DND-41 (cell line): ENCODE measurements at regions not wholly inside any gene's neighbourhood (a gene's known extent, or its start where the extent isn't known, plus 50 kb on each side); places are given as distances from the start of the nearest gene placed in this dataset.

Experiments used
- CTCF ChIP-seq: IDR thresholded peaks from 2 replicates; pipeline ENCODE4 v1.5.1; 2012; ENCODE audit warnings: borderline replicate concordance, low read length, moderate library complexity, mild to moderate bottlenecking; ENCODE audit not compliant: poor library complexity, severe bottlenecking; ENCODE audit errors: extremely low read depth
- EZH2 ChIP-seq: IDR thresholded peaks from 3 replicates; pipeline ENCODE4 v1.6.1; 2012; ENCODE audit warnings: borderline replicate concordance, low read depth, mild to moderate bottlenecking, moderate library complexity, low read length, inconsistent platforms; ENCODE audit not compliant: severe bottlenecking

- TF ChIP-seq CTCF (no peak), EZH2 (no peak)
Observed at GRCh38 chr22:47567126-47568090, 805.0 kb downstream of the TBC1D22A start.
